GM18870 (cell line): ENCODE measurements at regions not wholly inside any gene's neighbourhood (a gene's known extent, or its start where the extent isn't known, plus 50 kb on each side); places are given as distances from the start of the nearest gene placed in this dataset.
"Not testable (repeated sequence)": the region's sequence is repeated elsewhere in the genome, so short reads cannot be mapped to it uniquely, and the experiment has no call there.

Experiments used
- ATAC-seq: cut with Tn5 transposase; IDR thresholded peaks from one replicate; pipeline ENCODE4 v1.9.1; 2021; ENCODE audit warnings: moderate library complexity; ENCODE audit not compliant: unreplicated experiment

DNA sequence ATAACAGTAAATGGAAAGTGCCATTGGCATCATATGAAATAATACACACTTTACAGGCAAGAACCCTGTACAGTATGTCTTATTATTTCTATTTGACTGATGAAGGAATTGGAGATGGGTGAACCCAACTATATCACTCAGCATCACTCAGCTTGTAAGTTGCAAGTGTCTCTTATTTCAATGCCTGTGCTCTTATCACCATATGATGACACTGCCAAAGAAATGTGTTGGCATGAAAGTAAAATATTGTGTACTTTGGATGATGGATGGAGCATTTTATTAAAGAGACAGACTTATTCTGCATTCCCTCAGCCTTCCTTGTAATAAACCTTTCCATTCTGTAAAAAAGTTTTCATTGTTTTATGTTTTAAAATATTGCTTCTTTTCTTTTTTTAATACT, 927.5 kb upstream of the VRK2 start:
- ATAC-seq = no peak

DNA sequence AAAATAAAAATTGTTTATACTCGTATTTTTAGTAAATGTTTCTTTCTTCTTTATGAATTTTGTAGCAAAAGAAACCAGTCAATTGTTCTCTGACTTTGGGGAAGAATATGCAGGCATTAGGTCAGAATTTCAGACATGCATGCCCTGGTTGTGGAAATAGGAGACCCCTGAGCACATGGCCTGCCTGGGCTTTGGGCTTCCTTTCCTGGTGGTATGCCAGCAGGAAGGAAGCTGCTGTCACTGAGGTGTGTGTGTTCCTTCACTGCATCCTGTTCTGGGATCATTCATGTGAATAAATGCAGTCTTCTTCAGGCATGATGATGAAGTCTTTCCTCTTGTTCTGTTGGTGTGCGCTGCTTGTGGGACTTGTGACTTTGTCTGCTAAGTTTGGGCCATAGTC, 920.2 kb upstream of the VRK2 start:
- no peak for ATAC-seq

- ATAC-seq = no peak
Measured at GRCh38 chr2:57139179-57139578, 907.4 kb upstream of the VRK2 start.

- ATAC-seq = no peak
Measured at GRCh38 chr2:57141269-57141668, 905.3 kb upstream of the VRK2 start.

DNA sequence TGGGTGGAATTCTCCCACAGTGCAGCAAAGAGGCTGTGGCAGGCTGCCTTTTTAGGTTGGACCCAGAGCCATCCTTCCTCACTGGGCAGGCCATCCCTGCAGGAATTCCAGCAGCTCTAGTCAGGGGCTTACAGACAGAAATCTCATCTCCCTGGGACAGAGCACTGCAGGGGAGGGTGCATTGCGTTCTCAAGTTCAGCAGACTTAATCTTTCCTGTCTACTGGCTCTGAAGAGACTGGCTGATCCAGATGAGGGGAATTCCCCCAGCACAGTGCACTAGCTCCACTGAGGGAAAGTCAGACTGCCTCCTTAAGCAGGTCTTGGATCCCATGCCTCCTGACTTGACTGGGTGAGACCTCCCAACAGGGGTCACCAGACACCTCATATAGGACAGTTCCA, 899.7 kb upstream of the VRK2 start:
- no peak for ATAC-seq

GRCh38 chr2:57156231-57156924, 890.2 kb upstream of the VRK2 start:
- no peak for ATAC-seq

GRCh38 chr2:57160976-57161375, 885.6 kb upstream of the VRK2 start:
- no peak for ATAC-seq

GRCh38 chr2:57177176-57177575, 869.4 kb upstream of the VRK2 start:
- no peak for ATAC-seq

- no peak for ATAC-seq
Measured at GRCh38 chr2:57180042-57180567, 866.5 kb upstream of the VRK2 start.

- no peak for ATAC-seq
Measured at GRCh38 chr2:57180678-57181077, 865.9 kb upstream of the VRK2 start.

DNA sequence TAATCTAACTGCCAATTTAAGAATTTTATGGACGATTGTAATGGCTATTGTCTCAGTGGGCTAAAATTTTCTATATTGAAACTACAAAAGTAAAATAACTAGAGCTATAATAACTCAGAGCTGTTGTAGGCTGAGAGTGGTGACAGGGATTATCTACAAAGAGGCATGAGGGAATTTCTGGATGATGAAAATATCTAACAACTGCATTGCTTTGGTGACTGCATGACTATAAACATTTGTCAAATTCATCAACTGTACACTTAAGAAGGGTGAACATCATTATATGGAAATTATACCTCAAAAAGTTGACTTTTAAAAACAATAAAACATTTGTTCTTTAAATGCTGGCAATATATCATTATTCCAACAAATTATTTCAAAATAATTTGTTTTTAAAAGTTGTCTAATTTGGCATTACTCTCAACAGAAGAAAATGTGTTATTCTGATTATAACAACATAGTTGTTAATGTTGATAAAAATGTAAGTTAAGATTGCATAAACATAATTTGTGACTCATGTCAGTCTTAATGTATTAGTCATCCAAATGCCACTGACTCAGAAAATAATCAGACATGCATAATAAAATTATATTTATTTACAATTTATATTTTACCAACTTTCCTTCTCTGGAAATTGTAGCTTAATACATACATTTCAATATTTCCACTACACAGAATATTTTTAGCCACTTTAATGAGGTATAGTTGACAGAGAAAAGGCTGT, 865.1 kb upstream of the VRK2 start:
- ATAC-seq = no peak

GRCh38 chr2:57182916-57183315, 863.7 kb upstream of the VRK2 start:
- ATAC-seq = no peak

DNA sequence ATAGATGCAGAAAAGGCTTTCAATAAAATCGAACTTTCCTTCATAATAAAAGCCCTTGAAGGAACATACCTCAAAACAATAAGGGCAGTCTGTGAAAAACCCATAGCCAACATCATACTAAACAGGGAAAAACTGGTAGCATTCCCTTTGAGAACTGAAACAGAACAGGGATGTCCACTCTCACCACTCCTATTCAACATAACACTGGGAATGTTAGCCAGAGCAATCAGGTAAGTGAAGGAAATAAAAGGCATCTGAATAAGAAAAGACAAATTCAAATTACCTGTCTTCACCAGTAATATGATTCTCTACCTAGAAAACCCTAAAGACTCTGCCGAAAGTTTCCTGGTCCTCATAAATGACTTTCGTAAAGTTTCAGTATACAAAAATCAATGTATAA, 861.0 kb upstream of the VRK2 start:
- no peak for ATAC-seq

DNA sequence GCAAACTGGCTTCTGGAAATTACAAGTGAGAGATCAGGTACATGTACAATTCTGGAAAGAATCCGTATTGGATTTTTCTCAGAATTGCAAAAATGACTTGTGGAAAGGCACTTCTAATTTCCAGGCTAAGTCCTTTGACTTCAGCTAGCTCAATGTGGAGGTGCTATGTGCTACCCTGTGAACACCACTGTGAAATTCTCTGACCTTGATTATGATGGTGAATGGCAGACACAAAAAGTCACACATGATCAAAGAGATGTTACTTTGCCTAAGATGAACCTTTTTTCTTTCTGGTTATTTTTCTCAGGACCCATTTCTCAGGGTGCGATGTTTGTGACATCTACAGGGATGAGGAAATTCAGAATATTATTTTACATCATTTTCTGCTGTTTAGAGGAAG, 856.6 kb upstream of the VRK2 start:
- no peak for ATAC-seq

DNA sequence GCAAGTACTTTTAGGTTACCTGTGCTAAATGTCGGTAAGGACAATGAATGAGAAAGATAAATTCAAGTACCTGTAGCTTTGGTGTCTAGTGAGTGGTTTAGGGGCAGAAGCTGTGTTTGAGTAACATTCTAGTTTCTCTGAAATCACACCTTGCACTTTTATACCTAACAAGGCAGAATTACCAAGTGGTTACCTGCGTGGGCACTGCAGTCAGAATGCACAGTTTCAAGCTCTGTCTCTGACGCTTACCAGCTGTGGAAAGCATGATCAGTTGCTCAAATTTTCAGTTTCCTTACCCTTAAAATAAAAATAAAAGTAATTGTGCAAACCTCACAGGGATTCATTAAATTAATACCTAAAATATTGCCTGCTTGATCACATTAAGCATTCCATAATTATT, 846.9 kb upstream of the VRK2 start:
- ATAC-seq = no peak

DNA sequence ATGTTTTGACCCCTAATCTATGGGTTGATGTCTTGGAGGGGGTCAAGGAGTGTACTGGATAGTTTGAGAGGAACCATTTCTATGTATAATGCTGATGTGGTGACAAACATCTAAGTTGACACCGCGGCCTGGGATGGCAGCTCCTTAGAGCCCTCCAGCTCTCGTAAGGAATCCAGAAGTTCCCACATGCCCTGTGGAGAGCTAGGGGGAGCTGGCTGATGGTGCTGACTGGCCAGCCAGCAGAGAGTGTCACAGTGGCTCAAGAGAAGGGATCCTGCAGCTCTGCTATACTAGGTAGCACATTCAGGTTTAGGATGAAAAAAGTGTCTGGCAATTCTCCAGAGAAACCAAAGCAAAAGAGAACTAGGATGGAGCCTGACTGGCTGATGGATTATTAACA, 842.2 kb upstream of the VRK2 start:
- ATAC-seq = no peak

GRCh38 chr2:57205241-57205640, 841.4 kb upstream of the VRK2 start:
- ATAC-seq = no peak

DNA sequence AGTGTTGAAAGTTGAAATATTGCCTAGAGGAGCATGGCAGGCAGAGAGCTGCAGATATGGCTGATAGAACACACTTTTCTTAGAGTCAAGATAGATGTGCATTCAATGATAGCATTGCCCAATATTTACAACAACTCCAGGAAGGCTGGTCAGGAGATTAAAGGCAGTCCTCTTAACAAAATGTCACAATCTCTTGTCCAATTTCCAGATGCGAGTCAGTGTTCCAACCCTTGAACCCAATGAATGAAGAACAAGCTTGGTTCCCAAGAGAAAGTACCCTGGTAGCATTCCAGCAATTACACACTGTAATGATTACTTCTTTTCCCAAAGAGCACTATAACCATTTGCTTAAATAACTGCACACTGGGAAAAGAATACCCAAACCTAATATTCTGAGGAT, 839.4 kb upstream of the VRK2 start:
- ATAC-seq = no peak

GRCh38 chr2:57209799-57210198, 836.8 kb upstream of the VRK2 start:
- no peak for ATAC-seq

DNA sequence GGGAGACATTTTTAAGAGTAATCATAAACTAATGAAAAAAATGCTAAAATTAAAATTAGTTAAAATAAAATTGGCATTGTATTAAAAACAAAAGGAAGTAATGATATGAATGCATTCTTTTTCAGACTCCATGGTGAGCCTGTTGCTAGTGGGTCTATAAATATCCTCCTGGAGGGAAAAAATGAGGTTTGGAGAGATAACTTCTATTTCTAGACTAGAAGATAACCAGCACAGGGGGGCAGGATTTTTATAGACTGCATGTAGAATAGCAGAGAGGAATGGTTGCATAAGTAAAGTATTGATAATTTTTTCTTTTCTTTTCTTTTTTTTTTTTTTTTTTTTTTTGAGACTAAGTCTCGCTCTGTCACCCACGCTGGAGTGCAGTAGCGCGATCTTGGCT, 835.8 kb upstream of the VRK2 start:
- no peak for ATAC-seq

- no peak for ATAC-seq
Measured at GRCh38 chr2:57217013-57217412, 829.6 kb upstream of the VRK2 start.

- ATAC-seq = no peak
Measured at GRCh38 chr2:57218206-57218605, 828.4 kb upstream of the VRK2 start.

DNA sequence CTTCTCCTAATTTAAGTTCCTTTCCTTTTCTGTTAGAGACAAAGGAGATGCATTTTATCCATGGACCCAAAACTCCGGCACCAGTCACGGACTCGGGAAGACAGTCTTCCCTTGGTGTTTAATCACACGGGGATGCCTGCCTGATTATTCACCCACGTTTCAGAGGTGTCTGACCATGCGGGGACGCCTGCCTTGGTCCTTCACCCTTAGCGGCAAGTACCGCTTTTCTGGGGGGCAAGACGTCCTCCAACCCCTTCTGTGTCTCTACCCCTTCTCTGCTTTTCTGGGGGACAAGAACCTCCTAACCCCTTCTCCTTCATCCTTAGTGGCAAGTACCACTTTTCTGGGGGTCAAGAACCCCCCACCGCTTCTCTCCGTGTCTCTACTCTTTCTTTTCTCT, 816.9 kb upstream of the VRK2 start:
- not testable (repeated sequence) for ATAC-seq
